SH-SY5Y (cell line): ENCODE measurements at regions not wholly inside any gene's neighbourhood (a gene's known extent, or its start where the extent isn't known, plus 50 kb on each side); places are given as distances from the start of the nearest gene placed in this dataset.

Experiments
- GATA2 ChIP-seq: IDR thresholded peaks from 2 replicates; pipeline ENCODE4 v1.6.1; 2011; ENCODE audit warnings: mild to moderate bottlenecking, low read depth, low read length
- GATA3 ChIP-seq: IDR thresholded peaks from 2 replicates; pipeline ENCODE4 v1.6.1; 2011; ENCODE audit warnings: low read depth, mild to moderate bottlenecking, low read length, moderate library complexity

- TF ChIP-seq GATA2 (no peak), GATA3 (no peak)
These were observed 734.2 kb downstream of the MCTP2 start for GRCh38 chr15:94965593-94965992.
